Trophoblast cell (in vitro differentiated cells and primary cell): ENCODE measurements at regions not wholly inside any gene's neighbourhood (a gene's known extent, or its start where the extent isn't known, plus 50 kb on each side); places are given as distances from the start of the nearest gene placed in this dataset.
A peak's percentile ranks its signal among the peaks of the same experiment; 100 is the strongest.

Source experiments
- DNase-seq, 2 donors: peaks; one replicate each; pipeline ENCODE4 v3.0.0-alpha.2; 2016
- H2AFZ ChIP-seq: 2 replicates; pipeline ENCODE4 v1.6.1; 2013; ENCODE audit warnings: low read length, moderate library complexity, mild to moderate bottlenecking; ENCODE audit not compliant: insufficient read depth, poor library complexity
- H2AK5ac ChIP-seq: 2 replicates; pipeline ENCODE4 v1.6.1; 2013; ENCODE audit warnings: mild to moderate bottlenecking, low read length
- H2BK120ac ChIP-seq: 2 replicates; pipeline ENCODE4 v1.6.1; 2013; ENCODE audit warnings: low read length, mild to moderate bottlenecking, moderate library complexity; ENCODE audit not compliant: insufficient read depth, poor library complexity
- H2BK12ac ChIP-seq: 2 replicates; pipeline ENCODE4 v1.6.1; 2013; ENCODE audit warnings: mild to moderate bottlenecking, low read length, moderate library complexity
- H2BK5ac ChIP-seq: 2 replicates; pipeline ENCODE4 v1.6.1; 2013; ENCODE audit warnings: low read length, low read depth, moderate library complexity, mild to moderate bottlenecking; ENCODE audit not compliant: poor library complexity
- H3K14ac ChIP-seq: 2 replicates; pipeline ENCODE4 v1.6.1; 2013; ENCODE audit warnings: mild to moderate bottlenecking, low read length
- H3K18ac ChIP-seq: 2 replicates; pipeline ENCODE4 v1.6.1; 2013; ENCODE audit warnings: mild to moderate bottlenecking, low read length
- H3K23ac ChIP-seq: 2 replicates; pipeline ENCODE4 v1.6.1; 2013; ENCODE audit warnings: low read length
- H3K27ac ChIP-seq: 2 replicates; pipeline ENCODE4 v1.5.1; 2013; ENCODE audit warnings: low read depth, mild to moderate bottlenecking, inconsistent platforms, low read length, moderate library complexity
- H3K27me3 ChIP-seq: 2 replicates; pipeline ENCODE4 v1.6.1; 2013; ENCODE audit warnings: inconsistent platforms, mild to moderate bottlenecking, low read length, moderate library complexity; ENCODE audit not compliant: insufficient read depth
- H3K36me3 ChIP-seq, 2 experiments: 1 replicate in 1 of 2; 2 replicates in 1 of 2; pipeline ENCODE4 v1.6.1; 2013; ENCODE audit warnings: low read length in 2 of 2, mild to moderate bottlenecking in 2 of 2, moderate library complexity in 1 of 2; ENCODE audit not compliant: insufficient read depth in 2 of 2, control insufficient read depth in 1 of 2
- H3K4ac ChIP-seq: 2 replicates; pipeline ENCODE4 v1.6.1; 2013; ENCODE audit warnings: low read depth, mild to moderate bottlenecking, low read length, moderate library complexity
- H3K4me1 ChIP-seq, 2 experiments: 1 replicate in 1 of 2; 2 replicates in 1 of 2; pipeline ENCODE4 v1.6.1; 2013; ENCODE audit warnings: low read length in 2 of 2, mild to moderate bottlenecking in 2 of 2, moderate library complexity in 1 of 2; ENCODE audit not compliant: insufficient read depth in 2 of 2, control insufficient read depth in 1 of 2
- H3K4me2 ChIP-seq: 2 replicates; pipeline ENCODE4 v1.6.1; 2013; ENCODE audit warnings: inconsistent platforms, mild to moderate bottlenecking, low read length, moderate library complexity
- H3K4me3 ChIP-seq: 2 replicates; pipeline ENCODE4 v1.5.1; 2013; ENCODE audit warnings: mild to moderate bottlenecking, low read depth, low read length, inconsistent platforms
- H3K79me1 ChIP-seq: one replicate; pipeline ENCODE4 v1.6.1; 2013; ENCODE audit warnings: low read length
- H3K79me2 ChIP-seq: 2 replicates; pipeline ENCODE4 v1.6.1; 2013; ENCODE audit warnings: low read length, mild to moderate bottlenecking; ENCODE audit not compliant: control insufficient read depth, insufficient read depth, poor library complexity
- H3K9ac ChIP-seq: 2 replicates; pipeline ENCODE4 v1.6.1; 2013; ENCODE audit warnings: mild to moderate bottlenecking, low read length
- H3K9me3 ChIP-seq: 2 replicates; pipeline ENCODE4 v1.6.1; 2013; ENCODE audit warnings: low read depth, mild to moderate bottlenecking, control low read depth, inconsistent platforms, low read length; ENCODE audit not compliant: insufficient read depth
- H4K12ac ChIP-seq: 2 replicates; pipeline ENCODE4 v1.6.1; 2013; ENCODE audit warnings: low read depth, mild to moderate bottlenecking, low read length, moderate library complexity
- H4K8ac ChIP-seq: 2 replicates; pipeline ENCODE4 v1.6.1; 2013; ENCODE audit warnings: low read depth, mild to moderate bottlenecking, low read length, moderate library complexity
- H4K91ac ChIP-seq: one replicate; pipeline ENCODE4 v1.6.1; 2013; ENCODE audit warnings: low read depth, mild to moderate bottlenecking, low read length, moderate library complexity
- WGBS: extraction: QIAGEN DNeasy Blood & Tissue Kit; methylation state at CpG from one replicate; pipeline ENCODE4 v1.1.7; 2013; ENCODE audit warnings: missing lambda C conversion rate; ENCODE audit not compliant: insufficient read length, insufficient coverage; ENCODE audit errors: extremely low coverage; 5-methylcytosine and 5-hydroxymethylcytosine counted together

DNA sequence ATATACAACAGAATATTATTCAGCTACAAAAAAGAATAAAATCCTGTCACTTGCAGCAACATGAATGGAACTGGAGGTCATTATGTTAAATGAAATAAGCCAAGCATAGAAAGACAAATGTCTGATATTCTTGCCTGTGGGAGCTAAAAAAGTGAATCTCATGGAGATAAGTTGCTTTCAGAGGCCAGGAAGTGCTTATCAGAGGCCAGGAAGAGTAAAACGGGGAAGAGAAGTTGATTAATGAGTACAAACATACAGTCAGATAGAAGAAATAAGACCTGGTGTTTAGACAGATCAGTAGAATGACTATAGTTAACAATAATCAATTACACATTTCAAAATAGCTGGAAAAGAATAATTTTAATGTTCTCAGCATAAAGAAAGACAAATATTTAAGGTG, 54.4 kb upstream of the CPHXL start:
- H2BK12ac ChIP-seq = no peak overlapping the region
- H3K79me1 ChIP-seq = no peaks in the 10 kb centered on the region
- no peak overlapping the region for H3K27ac ChIP-seq
- no peak overlapping the region for H3K14ac ChIP-seq
- H2BK120ac ChIP-seq = no peak overlapping the region
- no peak overlapping the region for H4K91ac ChIP-seq
- H3K9ac ChIP-seq = no peak overlapping the region
- H3K4me1 ChIP-seq = no peaks in the 10 kb centered on the region
- H3K4ac ChIP-seq = no peak overlapping the region
- H4K12ac ChIP-seq = no peak overlapping the region
- no peak overlapping the region for H3K23ac ChIP-seq
- H3K36me3 ChIP-seq = no peaks in the 10 kb centered on the region
- no peaks in the 10 kb centered on the region for H3K27me3 ChIP-seq
- no CpG with 5 or more reads among the region's 1 CpG for WGBS
- no peak overlapping the region for H2BK5ac ChIP-seq
- H3K79me2 ChIP-seq = no peaks in the 10 kb centered on the region
- H3K4me3 ChIP-seq = no peak overlapping the region
- no peak for DNase-seq
- no peak overlapping the region for H2AFZ ChIP-seq
- no peak overlapping the region for H3K4me2 ChIP-seq
- no peak overlapping the region for H4K8ac ChIP-seq
- no peak overlapping the region for H3K18ac ChIP-seq
- H2AK5ac ChIP-seq = no peak overlapping the region
- no peaks in the 10 kb centered on the region for H3K9me3 ChIP-seq

DNA sequence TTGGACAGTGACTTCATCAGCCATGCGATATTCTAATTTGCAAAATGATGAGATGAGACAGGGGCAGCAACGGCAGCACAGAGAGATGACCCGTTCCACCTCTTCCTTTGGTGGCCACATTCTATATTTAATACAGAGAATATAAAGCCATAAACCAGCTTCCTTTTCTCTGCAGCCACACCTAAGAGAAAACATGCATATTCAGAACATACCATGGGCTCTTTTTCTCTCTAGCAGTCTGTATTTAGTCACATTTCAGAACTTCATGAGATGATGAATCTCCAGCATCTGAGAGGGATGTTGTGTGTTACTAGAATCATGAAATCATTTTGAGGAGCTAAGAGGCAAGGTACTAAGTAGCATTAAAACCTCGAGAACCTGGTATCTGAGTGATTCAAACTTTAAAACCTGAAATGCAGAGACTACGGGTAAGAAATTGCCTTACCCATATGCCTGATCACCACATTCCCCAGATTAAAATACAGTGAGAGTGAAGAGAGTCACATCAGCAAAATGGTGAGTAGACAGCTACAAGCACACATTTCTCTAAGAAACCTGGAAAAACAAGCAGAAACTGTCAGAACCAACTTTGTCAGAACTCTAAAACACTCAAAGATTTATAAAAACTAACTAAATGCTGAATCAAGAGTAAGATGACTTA, 55.5 kb upstream of the CPHXL start:
- Histone ChIP-seq H3K14ac (no peak overlapping the region), H2BK5ac (no peak overlapping the region), H3K4me1 (no peaks in the 10 kb centered on the region), H2BK12ac (no peak overlapping the region), H2BK120ac (no peak overlapping the region), H3K9ac (no peak overlapping the region), H4K91ac (no peak overlapping the region), H3K23ac (no peak overlapping the region), H3K27ac (no peak overlapping the region), H3K4me3 (no peak overlapping the region), H3K4me2 (no peak overlapping the region), H2AFZ (no peak overlapping the region), H4K8ac (no peak overlapping the region), H3K27me3 (no peaks in the 10 kb centered on the region), H2AK5ac (no peak overlapping the region), H4K12ac (no peak overlapping the region), H3K4ac (no peak overlapping the region), H3K18ac (no peak overlapping the region), H3K79me1 (no peaks in the 10 kb centered on the region), H3K36me3 (no peaks in the 10 kb centered on the region), H3K9me3 (no peaks in the 10 kb centered on the region), H3K79me2 (no peaks in the 10 kb centered on the region)
- no CpG with 5 or more reads among the region's 5 CpGs for WGBS
- peak in 1 of 2 donors; percentile 24 for DNase-seq

- H3K36me3 ChIP-seq = no peaks in the 10 kb centered on the region
- H4K91ac ChIP-seq = no peak overlapping the region
- H3K4me2 ChIP-seq = no peak overlapping the region
- no peaks in the 10 kb centered on the region for H3K4me1 ChIP-seq
- no peak overlapping the region for H3K14ac ChIP-seq
- no peak overlapping the region for H3K4ac ChIP-seq
- H3K79me1 ChIP-seq = no peaks in the 10 kb centered on the region
- no peak overlapping the region for H2BK12ac ChIP-seq
- H3K9ac ChIP-seq = no peak overlapping the region
- WGBS = no CpG with 5 or more reads among the region's 1 CpG
- no peak overlapping the region for H2AK5ac ChIP-seq
- no peaks in the 10 kb centered on the region for H3K27me3 ChIP-seq
- no peaks in the 10 kb centered on the region for H3K9me3 ChIP-seq
- no peak overlapping the region for H2AFZ ChIP-seq
- H2BK5ac ChIP-seq = no peak overlapping the region
- H3K79me2 ChIP-seq = no peaks in the 10 kb centered on the region
- H3K4me3 ChIP-seq = no peak overlapping the region
- H3K27ac ChIP-seq = no peak overlapping the region
- no peak overlapping the region for H3K23ac ChIP-seq
- no peak overlapping the region for H2BK120ac ChIP-seq
- no peak overlapping the region for H4K8ac ChIP-seq
- no peak for DNase-seq
- no peak overlapping the region for H3K18ac ChIP-seq
- H4K12ac ChIP-seq = no peak overlapping the region
These were observed 61.1 kb upstream of the CPHXL start for GRCh38 chr16:75787440-75787839.

DNA sequence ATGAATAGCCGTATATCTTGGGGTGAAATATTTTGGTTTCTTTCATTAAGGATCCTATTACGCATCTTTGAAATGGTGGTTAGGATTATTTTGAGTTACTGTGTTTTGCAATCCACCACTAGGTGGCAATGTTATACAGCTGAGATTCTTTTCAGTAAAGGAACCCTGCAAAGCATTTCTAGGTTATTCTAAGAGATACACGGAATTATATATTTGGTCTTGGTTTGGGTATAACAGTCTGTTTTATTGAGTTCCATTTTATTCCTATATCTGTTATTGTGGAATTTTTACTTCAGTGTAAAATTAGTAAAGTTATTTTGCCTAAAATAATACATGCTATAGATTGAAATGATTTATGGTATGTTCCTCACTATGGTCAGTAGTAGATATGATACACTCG, 62.9 kb upstream of the CPHXL start:
- no peak overlapping the region for H3K18ac ChIP-seq
- no peak overlapping the region for H3K9ac ChIP-seq
- no peak overlapping the region for H2BK5ac ChIP-seq
- no peak overlapping the region for H4K91ac ChIP-seq
- WGBS = no CpG with 5 or more reads among the region's 4 CpGs
- H2BK120ac ChIP-seq = no peak overlapping the region
- no peak overlapping the region for H4K8ac ChIP-seq
- no peak overlapping the region for H2AK5ac ChIP-seq
- H3K9me3 ChIP-seq = no peaks in the 10 kb centered on the region
- H4K12ac ChIP-seq = no peak overlapping the region
- DNase-seq = peak; percentile 18 to 87
- no peaks in the 10 kb centered on the region for H3K79me1 ChIP-seq
- H2BK12ac ChIP-seq = no peak overlapping the region
- no peak overlapping the region for H3K14ac ChIP-seq
- no peak overlapping the region for H2AFZ ChIP-seq
- no peak overlapping the region for H3K4me3 ChIP-seq
- no peak overlapping the region for H3K23ac ChIP-seq
- no peaks in the 10 kb centered on the region for H3K79me2 ChIP-seq
- H3K4ac ChIP-seq = no peak overlapping the region
- H3K4me1 ChIP-seq = no peaks in the 10 kb centered on the region
- no peak overlapping the region for H3K27ac ChIP-seq
- no peaks in the 10 kb centered on the region for H3K27me3 ChIP-seq
- H3K4me2 ChIP-seq = no peak overlapping the region
- H3K36me3 ChIP-seq = no peaks in the 10 kb centered on the region
